ENCODE measurements at regions not wholly inside any gene's neighbourhood (a gene's known extent, or its start where the extent isn't known, plus 50 kb on each side); places are given as distances from the start of the nearest gene placed in this dataset.

DNA sequence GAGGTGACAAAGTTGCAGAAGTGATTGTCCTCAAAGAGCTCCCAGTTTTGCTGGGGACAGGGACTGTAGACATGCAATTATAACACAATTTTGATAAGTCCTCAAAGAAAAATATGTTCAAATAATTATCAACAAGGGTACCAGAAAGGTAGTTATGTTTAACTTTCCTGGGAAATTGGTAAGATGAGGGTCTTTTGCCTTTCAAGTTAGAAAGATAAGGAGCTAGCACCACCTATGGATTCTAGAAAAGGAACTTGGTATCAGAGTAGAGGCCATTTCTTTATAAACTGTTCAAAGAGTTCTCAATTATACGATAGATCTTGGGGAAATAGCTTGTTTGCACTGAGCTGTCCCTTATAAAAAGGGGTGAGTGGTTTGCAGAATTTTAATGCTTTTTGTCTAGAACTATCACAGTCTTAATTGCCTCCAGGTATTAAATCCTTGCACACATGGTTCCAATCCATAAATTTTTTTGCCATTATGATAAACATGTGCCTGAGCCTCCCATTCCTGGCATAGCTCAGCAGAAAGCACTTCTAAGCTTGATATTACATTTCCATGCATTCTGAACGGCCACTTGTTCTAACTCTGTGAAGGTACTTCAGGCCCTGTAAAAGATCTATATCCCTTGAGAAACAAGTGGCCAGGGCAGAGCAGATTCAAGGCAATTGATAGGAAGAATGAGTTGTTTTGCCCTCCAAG, 247.5 kb upstream of the LRIG1 start:
- Histone ChIP-seq H3K9ac (ENCODE audit: low read depth in 1 of 2, low read length in 2 of 2) (no peak overlapping the region), H3K27me3 (ENCODE audit: control insufficient read depth in 4 of 4, insufficient read depth in 4 of 4, low read length in 3 of 4) (no peaks in the 10 kb centered on the region), H3K9me3 (ENCODE audit: control insufficient read depth in 4 of 4, low read length in 3 of 4) (no peaks in the 10 kb centered on the region), H3K4me3 (ENCODE audit: low read depth in 1 of 3, low read length in 3 of 3) (no peak overlapping the region), H3K36me3 (ENCODE audit: control insufficient read depth in 4 of 4, insufficient read depth in 3 of 4, low read depth in 1 of 4, low read length in 3 of 4) (no peaks in the 10 kb centered on the region), H3K27ac (ENCODE audit: low read depth in 1 of 2, low read length in 2 of 2) (no peak overlapping the region), H3K4me1 (ENCODE audit: control insufficient read depth in 4 of 4, insufficient read depth in 4 of 4, low read length in 3 of 4) (no peaks in the 10 kb centered on the region)
- TF ChIP-seq SP1 (IDR thresholded peaks at IDR 0.05): no peak
- TF ChIP-seq, protein P1, sequence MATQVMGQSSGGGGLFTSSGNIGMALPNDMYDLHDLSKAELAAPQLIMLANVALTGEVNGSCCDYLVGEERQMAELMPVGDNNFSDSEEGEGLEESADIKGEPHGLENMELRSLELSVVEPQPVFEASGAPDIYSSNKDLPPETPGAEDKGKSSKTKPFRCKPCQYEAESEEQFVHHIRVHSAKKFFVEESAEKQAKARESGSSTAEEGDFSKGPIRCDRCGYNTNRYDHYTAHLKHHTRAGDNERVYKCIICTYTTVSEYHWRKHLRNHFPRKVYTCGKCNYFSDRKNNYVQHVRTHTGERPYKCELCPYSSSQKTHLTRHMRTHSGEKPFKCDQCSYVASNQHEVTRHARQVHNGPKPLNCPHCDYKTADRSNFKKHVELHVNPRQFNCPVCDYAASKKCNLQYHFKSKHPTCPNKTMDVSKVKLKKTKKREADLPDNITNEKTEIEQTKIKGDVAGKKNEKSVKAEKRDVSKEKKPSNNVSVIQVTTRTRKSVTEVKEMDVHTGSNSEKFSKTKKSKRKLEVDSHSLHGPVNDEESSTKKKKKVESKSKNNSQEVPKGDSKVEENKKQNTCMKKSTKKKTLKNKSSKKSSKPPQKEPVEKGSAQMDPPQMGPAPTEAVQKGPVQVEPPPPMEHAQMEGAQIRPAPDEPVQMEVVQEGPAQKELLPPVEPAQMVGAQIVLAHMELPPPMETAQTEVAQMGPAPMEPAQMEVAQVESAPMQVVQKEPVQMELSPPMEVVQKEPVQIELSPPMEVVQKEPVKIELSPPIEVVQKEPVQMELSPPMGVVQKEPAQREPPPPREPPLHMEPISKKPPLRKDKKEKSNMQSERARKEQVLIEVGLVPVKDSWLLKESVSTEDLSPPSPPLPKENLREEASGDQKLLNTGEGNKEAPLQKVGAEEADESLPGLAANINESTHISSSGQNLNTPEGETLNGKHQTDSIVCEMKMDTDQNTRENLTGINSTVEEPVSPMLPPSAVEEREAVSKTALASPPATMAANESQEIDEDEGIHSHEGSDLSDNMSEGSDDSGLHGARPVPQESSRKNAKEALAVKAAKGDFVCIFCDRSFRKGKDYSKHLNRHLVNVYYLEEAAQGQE (IDR thresholded peaks at IDR 0.05): no peak
- TF ChIP-seq FOXA1 (IDR thresholded peaks at IDR 0.05): no peak
- no peak for TF ChIP-seq GABPA (IDR thresholded peaks at IDR 0.05 in 1 of 2, conservative IDR thresholded peaks at IDR 0.05 in 1 of 2)
- TF ChIP-seq TAF1 (conservative IDR thresholded peaks at IDR 0.05): no peak
- TF ChIP-seq RAD21 (IDR thresholded peaks at IDR 0.05): peak in 1 of 2 donors; percentile 7
- TF ChIP-seq, protein P2, sequence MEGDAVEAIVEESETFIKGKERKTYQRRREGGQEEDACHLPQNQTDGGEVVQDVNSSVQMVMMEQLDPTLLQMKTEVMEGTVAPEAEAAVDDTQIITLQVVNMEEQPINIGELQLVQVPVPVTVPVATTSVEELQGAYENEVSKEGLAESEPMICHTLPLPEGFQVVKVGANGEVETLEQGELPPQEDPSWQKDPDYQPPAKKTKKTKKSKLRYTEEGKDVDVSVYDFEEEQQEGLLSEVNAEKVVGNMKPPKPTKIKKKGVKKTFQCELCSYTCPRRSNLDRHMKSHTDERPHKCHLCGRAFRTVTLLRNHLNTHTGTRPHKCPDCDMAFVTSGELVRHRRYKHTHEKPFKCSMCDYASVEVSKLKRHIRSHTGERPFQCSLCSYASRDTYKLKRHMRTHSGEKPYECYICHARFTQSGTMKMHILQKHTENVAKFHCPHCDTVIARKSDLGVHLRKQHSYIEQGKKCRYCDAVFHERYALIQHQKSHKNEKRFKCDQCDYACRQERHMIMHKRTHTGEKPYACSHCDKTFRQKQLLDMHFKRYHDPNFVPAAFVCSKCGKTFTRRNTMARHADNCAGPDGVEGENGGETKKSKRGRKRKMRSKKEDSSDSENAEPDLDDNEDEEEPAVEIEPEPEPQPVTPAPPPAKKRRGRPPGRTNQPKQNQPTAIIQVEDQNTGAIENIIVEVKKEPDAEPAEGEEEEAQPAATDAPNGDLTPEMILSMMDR (IDR thresholded peaks at IDR 0.05; ENCODE audit: low read depth, low read length, missing input control): no peak
- TF ChIP-seq HNF4G (IDR thresholded peaks at IDR 0.05): no peak
- 76% methylated on average over 2 of the region's 2 CpGs for WGBS
- DNase-seq (ENCODE audit: low spot score): no peak

DNA sequence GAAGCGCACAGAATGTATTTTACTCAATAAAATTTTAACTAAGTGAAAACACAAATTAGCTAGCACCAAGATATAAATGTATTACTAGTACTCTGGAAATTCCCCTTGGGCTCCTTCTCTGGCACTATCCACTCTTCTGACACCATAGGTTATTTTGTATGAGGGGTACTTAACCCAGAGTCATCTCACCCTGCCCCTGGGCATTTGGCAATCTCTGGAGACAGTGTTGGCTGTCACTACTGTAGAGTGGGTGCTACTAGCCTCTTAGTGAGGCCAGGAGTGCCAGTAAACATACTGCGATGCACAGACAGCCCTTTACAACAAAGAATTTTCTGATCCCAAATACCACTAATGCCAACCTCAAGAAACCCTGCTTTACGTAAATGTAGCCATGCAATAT, 246.3 kb upstream of the KBTBD8 start:
- H3K9ac ChIP-seq (ENCODE audit: low read depth in 1 of 2, low read length in 2 of 2): no peak overlapping the region
- TF ChIP-seq RXRA (IDR thresholded peaks at IDR 0.05): no peak
- no peak for TF ChIP-seq YY1 (IDR thresholded peaks at IDR 0.05)
- no peak for TF ChIP-seq HNF4G (IDR thresholded peaks at IDR 0.05)
- TF ChIP-seq TAF1 (conservative IDR thresholded peaks at IDR 0.05): no peak
- TF ChIP-seq RAD21 (IDR thresholded peaks at IDR 0.05): no peak
- TF ChIP-seq, protein P3, sequence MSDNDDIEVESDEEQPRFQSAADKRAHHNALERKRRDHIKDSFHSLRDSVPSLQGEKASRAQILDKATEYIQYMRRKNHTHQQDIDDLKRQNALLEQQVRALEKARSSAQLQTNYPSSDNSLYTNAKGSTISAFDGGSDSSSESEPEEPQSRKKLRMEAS (IDR thresholded peaks at IDR 0.05): no peak
- no peaks in the 10 kb centered on the region for H3K27me3 ChIP-seq (ENCODE audit: control insufficient read depth in 4 of 4, insufficient read depth in 4 of 4, low read length in 3 of 4)
- no peaks in the 10 kb centered on the region for H3K9me3 ChIP-seq (ENCODE audit: control insufficient read depth in 4 of 4, low read length in 3 of 4)
- no peak overlapping the region for H3K27ac ChIP-seq (ENCODE audit: low read depth in 1 of 2, low read length in 2 of 2)
- no peak overlapping the region for H3K4me3 ChIP-seq (ENCODE audit: low read depth in 1 of 3, low read length in 3 of 3)
- 96% methylated on average over 3 of the region's 3 CpGs for WGBS
- no peaks in the 10 kb centered on the region for H3K4me1 ChIP-seq (ENCODE audit: control insufficient read depth in 4 of 4, insufficient read depth in 4 of 4, low read length in 3 of 4)
- no peaks in the 10 kb centered on the region for H3K36me3 ChIP-seq (ENCODE audit: control insufficient read depth in 4 of 4, insufficient read depth in 3 of 4, low read depth in 1 of 4, low read length in 3 of 4)
- DNase-seq (ENCODE audit: low spot score): no peak

DNA sequence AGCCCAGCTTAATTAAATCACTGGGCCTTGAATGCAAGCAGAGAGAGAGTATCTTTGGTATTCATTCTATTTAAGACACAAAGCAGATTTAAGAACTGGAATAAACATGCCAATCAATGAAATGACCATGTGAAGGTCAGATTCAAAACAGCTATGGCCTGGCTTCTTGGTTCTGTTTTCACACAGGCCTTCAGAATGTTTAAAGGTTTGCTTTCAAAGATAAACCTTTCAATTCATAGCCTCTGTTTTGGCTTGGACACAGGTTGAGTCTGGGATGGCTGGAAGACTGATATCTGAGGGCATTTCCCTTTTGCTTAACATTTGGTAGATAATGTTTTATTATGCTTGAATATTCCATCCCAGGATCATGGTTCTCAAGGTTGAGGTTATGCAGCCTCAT, 244.4 kb upstream of the KBTBD8 start:
- no peak for TF ChIP-seq EGR1 (IDR thresholded peaks at IDR 0.05; ENCODE audit: low read depth in 2 of 2)
- TF ChIP-seq, protein P3 (IDR thresholded peaks at IDR 0.05): no peak
- DNase-seq (ENCODE audit: low spot score): no peak
- H3K36me3 ChIP-seq (ENCODE audit: control insufficient read depth in 4 of 4, insufficient read depth in 3 of 4, low read depth in 1 of 4, low read length in 3 of 4): no peaks in the 10 kb centered on the region
- H3K4me3 ChIP-seq (ENCODE audit: low read depth in 1 of 3, low read length in 3 of 3): no peak overlapping the region
- H3K27me3 ChIP-seq (ENCODE audit: control insufficient read depth in 4 of 4, insufficient read depth in 4 of 4, low read length in 3 of 4): no peaks in the 10 kb centered on the region
- H3K9ac ChIP-seq (ENCODE audit: low read depth in 1 of 2, low read length in 2 of 2): no peak overlapping the region
- no peaks in the 10 kb centered on the region for H3K4me1 ChIP-seq (ENCODE audit: control insufficient read depth in 4 of 4, insufficient read depth in 4 of 4, low read length in 3 of 4)
- no peaks in the 10 kb centered on the region for H3K9me3 ChIP-seq (ENCODE audit: control insufficient read depth in 4 of 4, low read length in 3 of 4)
- no peak overlapping the region for H3K27ac ChIP-seq (ENCODE audit: low read depth in 1 of 2, low read length in 2 of 2)

Measured in liver (tissue), 8 donors.